Erythroblast (primary cell): ENCODE measurements at regions not wholly inside any gene's neighbourhood (a gene's known extent, or its start where the extent isn't known, plus 50 kb on each side); places are given as distances from the start of the nearest gene placed in this dataset.

Source experiments
- GATA1 ChIP-seq: IDR thresholded peaks from 2 replicates; pipeline ENCODE4 v1.6.1; 2011; ENCODE audit warnings: low read depth, mild to moderate bottlenecking, control low read depth, low read length, moderate library complexity
- POLR2A ChIP-seq: IDR thresholded peaks from 2 replicates; pipeline ENCODE4 v1.6.1; 2011; ENCODE audit warnings: mild to moderate bottlenecking, low read length

- TF ChIP-seq POLR2A (no peak), GATA1 (no peak)
Measured at GRCh38 chr1:157370698-157371097, 181.6 kb downstream of the FCRL5 start.
